ENCODE measurements at regions not wholly inside any gene's neighbourhood (a gene's known extent, or its start where the extent isn't known, plus 50 kb on each side); places are given as distances from the start of the nearest gene placed in this dataset.

GRCh38 chr16:63684149-63685101 is 1437.4 kb downstream of the CDH11 start:
- Histone ChIP-seq H3K79me2 (ENCODE audit: control insufficient read depth, insufficient read depth, low read length) (no peaks in the 10 kb centered on the region), H3K4me1 (ENCODE audit: control insufficient read depth, extremely low read depth, insufficient read depth, low read length) (peaks cover 4% of the 10 kb centered on the region), H3K4me3 (ENCODE audit: control insufficient read depth in 2 of 3, extremely low read depth in 1 of 3, insufficient read depth in 2 of 3, low read depth in 1 of 3, low read length in 3 of 3) (no peak overlapping the region), H3K36me3 (ENCODE audit: control insufficient read depth in 2 of 2, extremely low read depth in 1 of 2, insufficient read depth in 2 of 2, low read length in 2 of 2) (no peaks in the 10 kb centered on the region), H4K20me1 (ENCODE audit: control insufficient read depth, extremely low read depth, insufficient read depth, low read length) (no peaks in the 10 kb centered on the region), H3K4me2 (ENCODE audit: control insufficient read depth, extremely low read depth, insufficient read depth, low read depth, low read length) (no peak overlapping the region), H3K9ac (ENCODE audit: control insufficient read depth, extremely low read depth, insufficient read depth, low read length) (no peak overlapping the region), H3K27ac (ENCODE audit: control insufficient read depth, insufficient read depth, low read length) (no peak overlapping the region), H2AFZ (ENCODE audit: control insufficient read depth, low read length) (no peak overlapping the region), H3K9me1 (ENCODE audit: control insufficient read depth, extremely low read depth, insufficient read depth, low read length) (no peaks in the 10 kb centered on the region), H3K27me3 (ENCODE audit: control insufficient read depth, extremely low read depth, insufficient read depth, low read length) (no peaks in the 10 kb centered on the region), H3K9me3 (ENCODE audit: control insufficient read depth, low read depth, low read length) (no peaks in the 10 kb centered on the region)
- dilution Hi-C loops (cut with MboI; ENCODE audit: extremely low pct_ligation_motif_present, low sequenced_read_pairs): no loop called here
- no peak for DNase-seq (ENCODE audit: low read depth, low spot score)
- TF ChIP-seq CTCF (optimal IDR thresholded peaks at IDR 0.05 in 1 of 3, IDR thresholded peaks at IDR 0.05 in 1 of 3, conservative IDR thresholded peaks at IDR 0.05 in 1 of 3; ENCODE audit: extremely low read depth in 1 of 3, insufficient read depth in 2 of 3, low read length in 3 of 3) (peak in 1 of 3 experiments; percentile 17), EZH2 (IDR thresholded peaks at IDR 0.05; ENCODE audit: low read length) (no peak)
- FAIRE-seq: no peak

DNA sequence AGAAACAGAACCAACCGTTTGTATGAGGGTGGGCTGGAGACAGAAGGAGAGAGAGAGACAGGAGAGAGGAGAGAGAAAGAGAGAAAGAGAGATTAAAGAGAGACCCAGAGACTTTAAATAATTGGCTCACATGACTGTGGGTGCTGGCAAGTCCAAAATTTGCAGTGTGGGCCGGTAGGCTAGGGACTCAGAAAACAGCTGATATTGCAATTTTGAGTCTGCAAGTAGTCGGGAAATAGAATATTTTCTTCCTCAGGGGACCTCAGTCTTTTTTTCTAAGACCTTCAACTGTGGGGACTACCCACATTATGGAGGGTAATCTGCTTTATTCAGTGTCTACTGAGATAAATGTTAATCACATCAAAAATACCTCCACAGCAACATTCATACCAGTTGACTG is 1439.0 kb downstream of the CDH11 start:
- Histone ChIP-seq H3K9me1 (ENCODE audit: control insufficient read depth, extremely low read depth, insufficient read depth, low read length) (no peaks in the 10 kb centered on the region), H3K27ac (ENCODE audit: control insufficient read depth, insufficient read depth, low read length) (no peak overlapping the region), H2AFZ (ENCODE audit: control insufficient read depth, low read length) (no peak overlapping the region), H3K4me3 (ENCODE audit: control insufficient read depth in 2 of 3, extremely low read depth in 1 of 3, insufficient read depth in 2 of 3, low read depth in 1 of 3, low read length in 3 of 3) (no peak overlapping the region), H3K4me1 (ENCODE audit: control insufficient read depth, extremely low read depth, insufficient read depth, low read length) (no peaks in the 10 kb centered on the region), H3K36me3 (ENCODE audit: control insufficient read depth in 2 of 2, extremely low read depth in 1 of 2, insufficient read depth in 2 of 2, low read length in 2 of 2) (no peaks in the 10 kb centered on the region), H4K20me1 (ENCODE audit: control insufficient read depth, extremely low read depth, insufficient read depth, low read length) (no peaks in the 10 kb centered on the region), H3K9ac (ENCODE audit: control insufficient read depth, extremely low read depth, insufficient read depth, low read length) (no peak overlapping the region), H3K4me2 (ENCODE audit: control insufficient read depth, extremely low read depth, insufficient read depth, low read depth, low read length) (no peak overlapping the region), H3K9me3 (ENCODE audit: control insufficient read depth, low read depth, low read length) (no peaks in the 10 kb centered on the region), H3K79me2 (ENCODE audit: control insufficient read depth, insufficient read depth, low read length) (no peaks in the 10 kb centered on the region), H3K27me3 (ENCODE audit: control insufficient read depth, extremely low read depth, insufficient read depth, low read length) (no peaks in the 10 kb centered on the region)
- DNase-seq (ENCODE audit: low read depth, low spot score): no peak
- TF ChIP-seq EZH2 (IDR thresholded peaks at IDR 0.05; ENCODE audit: low read length) (no peak), CTCF (optimal IDR thresholded peaks at IDR 0.05 in 1 of 3, IDR thresholded peaks at IDR 0.05 in 1 of 3, conservative IDR thresholded peaks at IDR 0.05 in 1 of 3; ENCODE audit: extremely low read depth in 1 of 3, insufficient read depth in 2 of 3, low read length in 3 of 3) (no peak)
- dilution Hi-C loops (cut with MboI; ENCODE audit: extremely low pct_ligation_motif_present, low sequenced_read_pairs): no loop called here
- no peak for FAIRE-seq

Data from keratinocyte (primary cell).